HG03520 (cell line): ENCODE measurements at regions not wholly inside any gene's neighbourhood (a gene's known extent, or its start where the extent isn't known, plus 50 kb on each side); places are given as distances from the start of the nearest gene placed in this dataset.

ENCODE experiments used
- ATAC-seq: cut with Tn5 transposase; IDR thresholded peaks from one replicate; pipeline ENCODE4 v1.9.1; 2021; ENCODE audit warnings: mild to moderate bottlenecking, moderate library complexity; ENCODE audit not compliant: unreplicated experiment

- ATAC-seq = no peak
These were observed 436.4 kb upstream of the PKN2 start for GRCh38 chr1:88247666-88248065.

GRCh38 chr1:88250915-88251314, 433.2 kb upstream of the PKN2 start:
- ATAC-seq = no peak

DNA sequence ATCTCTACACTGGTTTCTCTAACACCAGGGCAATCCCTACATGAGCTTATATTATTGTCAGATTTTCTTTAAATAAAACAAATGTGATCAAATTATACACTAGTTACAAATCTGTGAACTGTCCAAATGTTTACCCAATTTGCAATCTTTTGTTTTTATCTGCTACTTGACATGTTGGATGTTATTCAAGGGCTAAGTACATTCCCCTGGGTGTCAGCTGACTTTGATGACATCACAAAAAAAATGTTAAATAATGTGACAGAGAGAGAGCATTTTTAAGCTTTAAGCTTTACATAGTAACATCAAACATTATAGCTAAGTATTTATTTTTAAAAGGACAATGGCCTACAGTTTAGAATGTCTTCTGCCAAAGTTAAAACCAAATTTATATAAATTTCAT, 431.3 kb upstream of the PKN2 start:
- ATAC-seq = no peak

GRCh38 chr1:88265606-88266005, 418.5 kb upstream of the PKN2 start:
- no peak for ATAC-seq

DNA sequence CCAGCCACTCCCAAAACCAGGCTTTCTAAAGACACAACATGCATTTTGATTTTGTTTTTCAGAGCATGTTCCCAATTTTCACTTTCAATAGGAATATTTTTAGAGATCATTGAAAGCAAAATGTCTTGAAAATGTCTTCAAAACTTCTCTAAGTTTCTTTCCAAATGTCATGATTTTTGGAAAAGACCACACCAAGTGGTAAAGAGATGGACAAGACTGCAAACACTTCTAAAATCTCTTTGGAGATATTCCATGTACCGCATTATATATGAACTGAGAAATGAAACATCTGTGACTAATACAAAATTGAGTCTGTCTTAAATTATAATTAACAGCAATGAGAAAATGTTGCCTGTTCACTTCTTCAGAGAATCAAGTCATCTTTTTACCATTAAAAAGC, 418.0 kb upstream of the PKN2 start:
- no peak for ATAC-seq

DNA sequence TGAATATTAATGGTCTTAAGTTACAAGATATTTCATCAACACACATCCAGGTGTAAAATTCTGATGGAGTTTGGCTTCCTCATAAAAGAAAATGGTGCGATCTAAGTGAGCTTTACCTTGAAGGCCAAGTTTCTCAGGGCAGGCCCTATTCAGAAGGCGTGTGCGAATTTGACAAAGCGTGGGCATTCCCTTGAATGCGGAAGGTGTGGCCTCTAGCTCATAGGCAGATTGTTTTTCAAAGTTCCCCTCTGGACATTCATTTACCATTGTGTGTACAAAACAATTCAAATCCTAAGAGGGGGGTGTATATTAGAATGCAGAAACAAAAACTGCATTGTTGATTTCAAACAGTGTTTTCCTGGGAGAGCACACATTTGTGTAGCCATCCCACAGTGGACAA, 411.9 kb upstream of the PKN2 start:
- no peak for ATAC-seq

GRCh38 chr1:88274431-88274830, 409.6 kb upstream of the PKN2 start:
- no peak for ATAC-seq

GRCh38 chr1:88275259-88275862, 408.7 kb upstream of the PKN2 start:
- ATAC-seq = no peak

DNA sequence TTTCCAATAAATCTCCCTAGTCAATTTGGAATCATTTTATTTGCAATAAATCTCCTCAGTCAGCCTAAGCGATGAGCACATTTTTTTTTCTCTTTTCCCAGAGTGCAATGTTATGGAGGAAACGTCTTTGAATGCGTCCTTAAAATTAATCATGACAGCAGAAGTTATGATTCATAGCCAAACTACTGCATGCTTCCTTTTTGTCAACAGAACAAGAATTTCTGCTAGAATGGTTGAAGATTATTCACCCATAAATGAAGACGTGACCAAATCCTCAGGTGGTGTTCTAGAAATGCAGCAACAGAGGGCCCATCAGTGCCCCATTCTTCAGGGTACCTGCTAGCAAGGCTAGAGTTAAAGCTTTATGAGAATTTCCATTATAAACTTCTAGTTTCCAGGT, 407.9 kb upstream of the PKN2 start:
- ATAC-seq = no peak

GRCh38 chr1:88284066-88284465, 400.0 kb upstream of the PKN2 start:
- ATAC-seq = no peak

DNA sequence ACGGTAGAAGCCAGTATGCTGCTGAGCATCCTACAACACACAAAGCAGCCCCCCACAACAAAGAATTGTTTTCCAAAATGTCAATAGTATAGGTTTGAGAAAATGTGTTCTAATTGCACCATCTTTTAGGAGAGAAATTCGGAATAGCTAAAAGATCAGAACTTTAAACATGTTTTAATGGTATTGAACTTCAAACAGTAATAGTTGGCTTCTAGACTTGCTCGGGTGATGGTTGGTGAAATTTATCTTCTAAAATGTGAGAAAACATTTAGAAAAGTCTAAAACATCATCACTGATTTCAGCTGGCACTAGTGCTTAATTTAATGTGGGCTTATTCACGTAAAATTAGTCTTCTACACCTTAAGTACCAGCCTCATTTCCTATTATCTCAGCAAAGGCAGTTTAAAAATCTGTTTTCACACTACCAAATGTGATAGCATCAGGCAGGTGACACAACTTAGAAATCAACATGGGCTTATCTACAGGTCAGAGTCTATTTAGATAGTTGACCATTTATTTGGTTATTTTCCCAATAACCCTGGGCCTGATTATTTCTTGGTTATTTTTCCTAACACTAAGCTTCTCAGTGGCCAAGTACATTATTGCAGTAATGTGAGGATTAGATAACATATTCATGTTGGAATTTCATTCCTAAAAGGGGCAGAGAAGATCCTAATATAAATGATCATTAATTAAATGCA, 399.3 kb upstream of the PKN2 start:
- no peak for ATAC-seq

GRCh38 chr1:88286716-88287115, 397.4 kb upstream of the PKN2 start:
- no peak for ATAC-seq

DNA sequence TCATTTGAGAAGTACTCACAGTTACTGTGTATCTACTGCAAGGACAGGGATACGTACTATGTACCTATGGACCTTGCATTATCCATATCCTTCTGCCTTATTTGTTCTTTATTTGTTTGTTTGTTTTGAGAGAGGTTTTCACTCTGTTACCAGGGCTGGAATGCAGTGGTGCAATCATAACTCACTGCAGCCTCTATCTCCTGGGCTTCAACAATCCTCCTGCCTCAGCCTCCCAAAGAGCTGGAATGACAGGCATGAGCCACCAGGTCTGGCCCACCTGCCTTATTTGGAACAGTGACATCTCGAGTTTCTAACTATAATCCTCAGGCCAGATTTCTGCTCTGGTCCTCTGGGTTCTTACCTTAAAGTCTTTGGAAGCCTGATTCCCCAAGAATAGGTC, 395.5 kb upstream of the PKN2 start:
- ATAC-seq = no peak

DNA sequence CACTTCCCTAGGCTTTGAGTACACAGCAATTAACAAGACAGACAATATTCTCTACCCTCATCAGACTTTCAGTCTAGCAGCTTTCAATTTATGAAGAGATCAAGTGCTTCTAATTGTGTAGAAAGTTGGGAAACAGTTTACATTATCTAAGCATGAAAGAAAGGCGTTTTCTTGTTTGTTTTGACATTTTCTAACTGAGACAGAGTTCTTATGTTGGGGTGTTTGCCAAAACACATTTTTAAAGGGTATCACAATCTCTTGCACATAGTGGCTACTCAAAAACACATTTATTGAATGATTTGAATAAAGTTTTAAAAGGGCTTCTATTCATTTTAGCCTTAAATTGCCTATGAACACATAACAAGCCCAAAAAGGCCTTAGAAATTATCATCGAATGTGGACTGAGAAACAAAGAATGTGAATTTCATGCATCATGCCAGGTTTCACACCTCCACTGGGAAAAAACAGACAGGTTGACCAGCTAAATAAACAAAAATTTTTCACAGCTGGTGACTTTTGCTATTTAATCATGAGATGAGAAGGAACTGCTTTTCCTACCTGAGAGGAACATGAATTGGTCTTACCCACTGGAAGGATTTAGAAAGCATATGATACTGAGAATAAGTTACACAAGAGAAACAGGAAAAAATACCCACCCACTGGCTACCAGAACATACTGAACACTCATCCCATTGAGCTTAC, 394.5 kb upstream of the PKN2 start:
- no peak for ATAC-seq

DNA sequence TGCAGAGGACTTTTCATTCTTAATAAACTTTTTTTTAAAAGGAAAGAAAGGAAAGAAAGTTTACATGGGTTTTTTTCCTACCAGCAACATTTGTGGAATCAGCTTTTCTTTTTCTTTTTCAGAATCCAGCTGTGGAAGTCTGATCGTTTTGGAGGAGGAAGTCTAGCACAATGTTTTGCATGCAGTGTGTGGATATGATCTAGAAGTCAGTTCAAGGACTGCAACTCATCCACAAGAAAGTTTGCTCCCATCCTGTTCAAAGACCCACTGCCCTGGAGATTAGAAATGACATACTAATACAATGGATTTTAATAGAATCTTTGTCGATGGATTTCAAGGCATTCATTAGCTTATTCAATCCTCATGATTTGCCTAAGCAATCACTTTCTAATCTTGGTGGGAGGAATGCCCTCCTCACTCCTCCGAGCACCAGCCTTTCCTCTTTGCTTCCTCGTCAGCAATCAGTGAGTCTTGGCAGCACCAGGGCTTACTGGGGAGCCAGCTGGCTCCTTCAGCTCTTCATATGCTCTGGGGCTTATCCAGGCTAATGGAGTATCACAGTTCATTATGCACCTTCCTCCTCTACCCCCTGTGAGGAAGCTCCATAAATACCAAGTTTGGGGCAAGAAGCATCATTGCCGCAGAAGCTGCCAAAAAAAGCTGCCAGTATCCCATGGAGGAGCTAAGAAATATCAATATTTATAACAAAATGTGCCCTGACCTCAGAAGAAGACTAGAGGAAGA, 392.3 kb upstream of the PKN2 start:
- ATAC-seq = no peak

- ATAC-seq = no peak
These were observed 390.3 kb upstream of the PKN2 start for GRCh38 chr1:88293691-88294190.

GRCh38 chr1:88296227-88296626, 387.8 kb upstream of the PKN2 start:
- no peak for ATAC-seq

DNA sequence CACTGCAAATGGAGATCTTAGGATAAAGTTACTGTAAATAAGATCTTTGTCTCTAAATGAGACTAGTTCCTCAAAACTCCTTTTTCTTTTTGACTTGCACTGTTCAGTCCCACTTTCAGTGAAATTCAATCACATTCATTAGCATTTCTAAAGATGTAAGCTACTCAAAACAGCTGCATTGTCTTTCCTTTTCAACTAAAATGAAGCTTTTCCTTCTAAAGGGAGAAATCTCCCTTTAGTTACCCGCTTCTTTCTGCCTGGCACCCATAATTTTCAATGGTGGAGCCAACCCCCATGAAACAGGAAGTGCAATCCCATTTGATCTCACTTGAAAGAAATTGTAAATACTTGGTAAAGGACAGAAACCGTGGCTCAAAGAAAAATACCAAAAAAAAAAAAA, 387.4 kb upstream of the PKN2 start:
- no peak for ATAC-seq

GRCh38 chr1:88298506-88298905, 385.6 kb upstream of the PKN2 start:
- ATAC-seq = no peak

GRCh38 chr1:88300752-88301263, 383.3 kb upstream of the PKN2 start:
- ATAC-seq = no peak

GRCh38 chr1:88302843-88303486, 381.1 kb upstream of the PKN2 start:
- ATAC-seq = no peak
